ENCODE measurements at regions not wholly inside any gene's neighbourhood (a gene's known extent, or its start where the extent isn't known, plus 50 kb on each side); places are given as distances from the start of the nearest gene placed in this dataset.
A peak's percentile ranks its signal among the peaks of the same experiment; 100 is the strongest.

GRCh38 chr10:110357252-110357780, 52.6 kb upstream of the SMNDC1 start:
- peak overlapping the region; percentile 100 for H3K27ac ChIP-seq (ENCODE audit: low read depth, low read length)

GRCh38 chr10:110357871-110358270, 53.2 kb upstream of the SMNDC1 start:
- Histone ChIP-seq H3K9me3 (ENCODE audit: insufficient read depth, low read length) (no peaks in the 10 kb centered on the region), H3K27me3 (ENCODE audit: low read length) (no peaks in the 10 kb centered on the region), H3K4me3 (ENCODE audit: insufficient read depth, low read length, poor library complexity, severe bottlenecking) (peak overlapping the region; percentile 18), H2AFZ (ENCODE audit: low read depth, low read length, severe bottlenecking) (peak overlapping the region; percentile 29), H4K20me1 (ENCODE audit: low read depth, low read length) (no peaks in the 10 kb centered on the region), H3K36me3 (ENCODE audit: low read length) (no peaks in the 10 kb centered on the region), H3K9me2 (replicated peaks; ENCODE audit: insufficient read depth, low read length) (no peaks in the 10 kb centered on the region), H3K79me2 (ENCODE audit: insufficient read depth, low read length) (no peaks in the 10 kb centered on the region), H3F3A (ENCODE audit: insufficient read depth) (peaks cover 47% of the 10 kb centered on the region), H3K27ac (ENCODE audit: low read depth, low read length) (peak overlapping the region; percentile 100), H3K9ac (ENCODE audit: low read length) (peak overlapping the region; percentile 74), H3K4me2 (ENCODE audit: low read depth, low read length, poor library complexity, severe bottlenecking) (peak overlapping the region; percentile 82)
- TF ChIP-seq CTCF (IDR thresholded peaks at IDR 0.05; ENCODE audit: insufficient read depth, low read length, poor library complexity, severe bottlenecking) (no peak), EZH2phosphoT487 (conservative IDR thresholded peaks at IDR 0.05; ENCODE audit: low read length) (no peak)

More at GRCh38 chr10:110357252-110357780, 52.6 kb upstream of the SMNDC1 start:
- Histone ChIP-seq H3K9me3 (ENCODE audit: insufficient read depth, low read length) (no peaks in the 10 kb centered on the region), H3F3A (ENCODE audit: insufficient read depth) (peaks cover 47% of the 10 kb centered on the region), H3K9me2 (replicated peaks; ENCODE audit: insufficient read depth, low read length) (no peaks in the 10 kb centered on the region), H3K4me2 (ENCODE audit: low read depth, low read length, poor library complexity, severe bottlenecking) (peak overlapping the region; percentile 82), H3K27me3 (ENCODE audit: low read length) (no peaks in the 10 kb centered on the region), H3K9ac (ENCODE audit: low read length) (peak overlapping the region; percentile 74), H3K4me3 (ENCODE audit: insufficient read depth, low read length, poor library complexity, severe bottlenecking) (peak overlapping the region; percentile 18), H2AFZ (ENCODE audit: low read depth, low read length, severe bottlenecking) (peak overlapping the region; percentile 29), H4K20me1 (ENCODE audit: low read depth, low read length) (no peaks in the 10 kb centered on the region), H3K79me2 (ENCODE audit: insufficient read depth, low read length) (no peaks in the 10 kb centered on the region), H3K36me3 (ENCODE audit: low read length) (no peaks in the 10 kb centered on the region)
- TF ChIP-seq EZH2phosphoT487 (conservative IDR thresholded peaks at IDR 0.05; ENCODE audit: low read length) (no peak), CTCF (IDR thresholded peaks at IDR 0.05; ENCODE audit: insufficient read depth, low read length, poor library complexity, severe bottlenecking) (no peak)

GRCh38 chr10:110358278-110358677, 53.6 kb upstream of the SMNDC1 start:
- H3K36me3 ChIP-seq (ENCODE audit: low read length) = no peaks in the 10 kb centered on the region
- H4K20me1 ChIP-seq (ENCODE audit: low read depth, low read length) = no peaks in the 10 kb centered on the region
- H2AFZ ChIP-seq (ENCODE audit: low read depth, low read length, severe bottlenecking) = no peak overlapping the region
- H3K9me3 ChIP-seq (ENCODE audit: insufficient read depth, low read length) = no peaks in the 10 kb centered on the region
- H3K9me2 ChIP-seq (replicated peaks; ENCODE audit: insufficient read depth, low read length) = no peaks in the 10 kb centered on the region
- no peaks in the 10 kb centered on the region for H3K27me3 ChIP-seq (ENCODE audit: low read length)
- no peak overlapping the region for H3K4me3 ChIP-seq (ENCODE audit: insufficient read depth, low read length, poor library complexity, severe bottlenecking)
- no peaks in the 10 kb centered on the region for H3K79me2 ChIP-seq (ENCODE audit: insufficient read depth, low read length)
- peak overlapping the region; percentile 100 for H3K27ac ChIP-seq (ENCODE audit: low read depth, low read length)
- peaks cover 47% of the 10 kb centered on the region for H3F3A ChIP-seq (ENCODE audit: insufficient read depth)
- no peak for TF ChIP-seq EZH2phosphoT487 (conservative IDR thresholded peaks at IDR 0.05; ENCODE audit: low read length)
- no peak for TF ChIP-seq CTCF (IDR thresholded peaks at IDR 0.05; ENCODE audit: insufficient read depth, low read length, poor library complexity, severe bottlenecking)
- H3K4me2 ChIP-seq (ENCODE audit: low read depth, low read length, poor library complexity, severe bottlenecking) = peak overlapping the region; percentile 82
- H3K9ac ChIP-seq (ENCODE audit: low read length) = peak overlapping the region; percentile 74
